SK-N-SH (cell line): ENCODE measurements at regions not wholly inside any gene's neighbourhood (a gene's known extent, or its start where the extent isn't known, plus 50 kb on each side); places are given as distances from the start of the nearest gene placed in this dataset.

ENCODE experiments used
- CTCF ChIA-PET: fragments of 300-600, 350-600 bp; formaldehyde crosslinking; extraction: SDS; loops from one replicate; lab custom pipeline; 2021; lab: Yijun Ruan, JAX
- POLR2A ChIA-PET: fragments of 350-600 bp; sonication (Branson Sonifier 250); formaldehyde crosslinking; extraction: SDS; loops from one replicate; lab custom pipeline; 2020; ENCODE audit warnings: antibody characterized with exemption, inconsistent platforms; lab: Yijun Ruan, JAX
- DNase-seq: peaks from one replicate; pipeline ENCODE4 v3.0.0; 2012
- H2AFZ ChIP-seq: fragments of 200-600 bp; sonication (generic); 2 replicates; pipeline ENCODE4 v1.8.1; 2016; ENCODE audit warnings: antibody characterized with exemption, mild to moderate bottlenecking, low read depth
- H3F3A ChIP-seq: fragments of 200-600 bp; sonication (generic); replicated peaks from 2 replicates; pipeline ENCODE3; 2016; ENCODE audit warnings: antibody characterized with exemption, mild to moderate bottlenecking; ENCODE audit not compliant: insufficient read depth
- H3K27ac ChIP-seq, 2 experiments: fragments of 200-500 bp in 1 of 2; fragments of 200-600 bp in 1 of 2; sonication (Bioruptor generic) in 1 of 2; sonication (generic), shearing (Covaris generic) in 1 of 2; 2 replicates each; pipeline versions ENCODE4 v1.5.1 to v1.6.1; 2014 to 2016; ENCODE audit warnings: low read depth in 2 of 2, inconsistent platforms in 1 of 2, low read length in 1 of 2, mild to moderate bottlenecking in 1 of 2, mixed read lengths in 1 of 2
- H3K27me3 ChIP-seq: fragments of 200-600 bp; sonication (generic), shearing (Covaris generic); 2 replicates; pipeline ENCODE4 v1.6.1; 2016; ENCODE audit warnings: mixed run types; ENCODE audit not compliant: insufficient read depth
- H3K36me3 ChIP-seq, 2 experiments: fragments of 200-500 bp in 1 of 2; fragments of 200-600 bp in 1 of 2; sonication (Bioruptor generic) in 1 of 2; sonication (generic) in 1 of 2; replicated peaks in 1 of 2; 2 replicates each; pipeline versions ENCODE3 to v1.5.1; 2014 to 2016; ENCODE audit warnings: low read length in 1 of 2, mild to moderate bottlenecking in 1 of 2; ENCODE audit not compliant: insufficient read depth in 2 of 2, control insufficient read depth in 1 of 2
- H3K4me1 ChIP-seq, 2 experiments: fragments of 200-500 bp in 1 of 2; fragments of 200-600 bp in 1 of 2; sonication (Bioruptor generic) in 1 of 2; sonication (generic), shearing (Covaris generic) in 1 of 2; 2 replicates each; pipeline versions ENCODE4 v1.5.1 to v1.6.1; 2014 to 2016; ENCODE audit warnings: low read depth in 1 of 2, low read length in 1 of 2, mixed run types in 1 of 2; ENCODE audit not compliant: insufficient read depth in 2 of 2, control insufficient read depth in 1 of 2
- H3K4me2 ChIP-seq: fragments of 200-600 bp; sonication (generic), shearing (Covaris generic); 2 replicates; pipeline ENCODE4 v1.6.1; 2017; ENCODE audit warnings: mixed run types
- H3K4me3 ChIP-seq, 2 experiments: fragments of 200-500 bp in 1 of 2; fragments of 200-600 bp in 1 of 2; sonication (Bioruptor generic) in 1 of 2; sonication (generic), shearing (Covaris generic) in 1 of 2; 2 replicates each; pipeline versions ENCODE4 v1.5.1 to v1.8.1; 2014 to 2016; ENCODE audit warnings: low read depth in 2 of 2, inconsistent platforms in 1 of 2, low read length in 1 of 2, mild to moderate bottlenecking in 1 of 2, mixed read lengths in 1 of 2, moderate library complexity in 1 of 2
- H3K79me2 ChIP-seq: fragments of 200-600 bp; sonication (generic); 2 replicates; pipeline ENCODE4 v1.8.1; 2017; ENCODE audit warnings: mild to moderate bottlenecking; ENCODE audit not compliant: insufficient read depth
- H3K9ac ChIP-seq: fragments of 200-600 bp; sonication (generic); 2 replicates; pipeline ENCODE4 v1.6.1; 2017; ENCODE audit warnings: mixed run types
- H3K9me2 ChIP-seq: fragments of 200-600 bp; sonication (generic); 2 replicates; pipeline ENCODE4 v1.6.1; 2017; ENCODE audit warnings: mixed run types
- H3K9me3 ChIP-seq: fragments of 200-600 bp; sonication (generic); 2 replicates; pipeline ENCODE4 v1.6.1; 2017; ENCODE audit warnings: mixed run types, mild to moderate bottlenecking, moderate library complexity
- H4K20me1 ChIP-seq: fragments of 200-600 bp; sonication (generic); 2 replicates; pipeline ENCODE4 v1.6.1; 2017; ENCODE audit warnings: mild to moderate bottlenecking, mixed run types; ENCODE audit not compliant: insufficient read depth
- CHD2 ChIP-seq: fragments of 150-350 bp; IDR thresholded peaks from 2 replicates; pipeline ENCODE4 v1.6.1; 2018; ENCODE audit warnings: low read length; ENCODE audit not compliant: partially characterized antibody
- CTCF ChIP-seq: fragments of 200-600 bp; sonication (generic); IDR thresholded peaks from 2 replicates; pipeline ENCODE4 v1.6.1; 2017; ENCODE audit warnings: antibody characterized with exemption, mild to moderate bottlenecking, moderate library complexity
- ELF1 ChIP-seq: IDR thresholded peaks from 2 replicates; pipeline ENCODE4 v1.4.0; 2012
- EP300 ChIP-seq, 2 experiments: IDR thresholded peaks; 2 replicates each; pipeline versions ENCODE4 v1.4.0 to v1.6.1; 2012; ENCODE audit warnings: borderline replicate concordance in 1 of 2, low read depth in 1 of 2, low read length in 1 of 2
- EZH2phosphoT487 ChIP-seq: fragments of 200-600 bp; sonication (generic); IDR thresholded peaks from 2 replicates; pipeline ENCODE4 v1.6.1; 2017; ENCODE audit warnings: low read depth, mixed run types, mild to moderate bottlenecking, antibody characterized with exemption, moderate library complexity, borderline replicate concordance
- FOSL2 ChIP-seq: IDR thresholded peaks from 2 replicates; pipeline ENCODE4 v1.4.0; 2012; ENCODE audit warnings: low read depth, mild to moderate bottlenecking, moderate library complexity, borderline replicate concordance
- FOXJ3 ChIP-seq: sonication (generic); formaldehyde crosslinking; IDR thresholded peaks from 2 replicates; pipeline ENCODE4 v1.5.1; 2020; ENCODE audit warnings: mild to moderate bottlenecking, missing genetic modification reagents
- JUND ChIP-seq: IDR thresholded peaks from 2 replicates; pipeline ENCODE4 v1.4.0; 2012
- MAX ChIP-seq: IDR thresholded peaks from 2 replicates; pipeline ENCODE4 v1.4.0; 2012; ENCODE audit warnings: low read depth
- NFIC ChIP-seq: IDR thresholded peaks from 2 replicates; pipeline ENCODE4 v1.4.0; 2012; ENCODE audit warnings: borderline replicate concordance
- RAD21 ChIP-seq: IDR thresholded peaks from 2 replicates; pipeline ENCODE4 v1.6.1; 2012; ENCODE audit warnings: mild to moderate bottlenecking, low read length
- RCOR1 ChIP-seq: fragments of 150-350 bp; IDR thresholded peaks from 2 replicates; pipeline ENCODE4 v1.6.1; 2017; ENCODE audit warnings: antibody characterized with exemption, low read length
- RFX5 ChIP-seq: IDR thresholded peaks from 2 replicates; pipeline ENCODE4 v1.6.1; 2012; ENCODE audit warnings: mild to moderate bottlenecking, improper control_type of control experiment, low read length
- RXRA ChIP-seq: IDR thresholded peaks from 2 replicates; pipeline ENCODE4 v1.4.0; 2012; ENCODE audit warnings: low read depth, mild to moderate bottlenecking, borderline replicate concordance
- SIN3A ChIP-seq: IDR thresholded peaks from 2 replicates; pipeline ENCODE4 v1.6.1; 2012; ENCODE audit warnings: low read depth, mild to moderate bottlenecking, low read length, moderate library complexity, borderline replicate concordance
- SMC3 ChIP-seq: IDR thresholded peaks from 2 replicates; pipeline ENCODE4 v1.6.1; 2012; ENCODE audit warnings: low read depth, low read length, improper control_type of control experiment
- TAF1 ChIP-seq: IDR thresholded peaks from 2 replicates; pipeline ENCODE4 v1.6.1; 2012; ENCODE audit warnings: low read depth, mild to moderate bottlenecking, low read length, moderate library complexity, borderline replicate concordance
- TCF12 ChIP-seq: IDR thresholded peaks from 2 replicates; pipeline ENCODE4 v1.4.0; 2012
- YY1 ChIP-seq: IDR thresholded peaks from 2 replicates; pipeline ENCODE4 v1.4.0; 2012; ENCODE audit warnings: low read depth, mild to moderate bottlenecking
- WGBS: methylation state at CpG from one replicate; pipeline ENCODE4 v1.1.6; 2017; ENCODE audit warnings: low lambda C conversion rate; 5-methylcytosine and 5-hydroxymethylcytosine counted together

DNA sequence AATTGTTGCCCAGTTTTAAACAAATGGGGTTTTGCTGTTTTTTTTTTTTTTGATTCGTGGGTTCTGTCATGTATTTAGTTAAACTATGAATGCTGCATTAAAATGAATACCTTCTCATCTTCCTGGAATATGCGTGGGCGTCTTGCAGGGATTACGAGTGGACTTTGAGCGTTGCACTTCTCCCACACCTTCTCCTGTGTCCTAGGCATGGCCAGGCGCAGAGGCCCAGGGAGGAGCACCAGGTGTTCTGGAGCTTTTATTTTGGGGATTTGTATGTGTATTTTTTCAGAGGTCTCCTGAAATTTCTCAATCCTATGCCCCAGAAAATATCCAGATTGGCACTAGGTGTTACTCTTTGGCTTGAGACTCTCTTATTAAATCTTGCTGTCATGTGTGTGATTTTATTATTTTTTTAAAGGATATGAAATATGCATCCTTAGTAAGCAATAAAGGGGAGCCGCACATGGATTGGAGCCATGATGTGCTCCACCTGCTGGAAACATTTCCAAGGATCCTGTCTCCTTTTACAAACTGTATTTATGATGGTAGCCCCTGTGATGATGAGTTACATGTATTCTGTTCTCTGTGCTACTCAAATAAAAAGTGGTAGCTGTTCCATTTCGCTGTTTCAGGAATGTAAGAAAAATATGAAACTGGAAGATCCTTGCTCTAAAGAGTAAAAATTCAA is 482.2 kb upstream of the KLF6 start:
- H3K4me2 ChIP-seq: no peak overlapping the region
- H3K27ac ChIP-seq: no peak overlapping the region
- DNase-seq: no peak

DNA sequence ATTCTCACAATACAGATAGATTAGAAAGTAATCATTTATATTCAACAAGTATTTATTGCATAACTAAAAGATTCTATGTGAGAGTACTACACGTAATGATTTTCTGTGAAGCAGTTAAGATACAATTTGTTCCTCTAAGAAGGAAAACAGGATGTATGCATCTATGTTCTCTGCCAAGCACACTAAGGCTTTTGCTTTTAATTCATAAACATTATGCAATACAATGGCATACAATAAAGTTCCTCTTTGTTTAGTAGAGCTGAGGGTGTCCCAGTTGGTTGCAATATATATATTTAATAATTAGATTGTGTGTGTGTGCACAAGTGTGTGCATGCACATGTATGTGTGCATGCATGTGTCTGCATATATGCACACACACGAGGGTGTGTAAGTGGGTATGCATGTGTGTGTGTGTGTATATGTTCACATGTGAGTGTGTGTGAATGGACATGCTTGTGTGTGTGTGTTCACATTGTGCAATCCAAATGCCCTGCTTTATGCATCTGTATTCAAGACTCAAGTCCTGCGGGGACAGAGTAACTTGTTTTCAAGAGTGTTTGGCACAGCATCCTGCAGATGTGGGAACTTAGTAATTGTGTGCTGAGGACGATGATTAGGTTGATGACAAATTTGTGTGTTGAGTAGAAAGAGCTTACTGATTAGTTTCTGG is 481.5 kb upstream of the KLF6 start:
- Histone ChIP-seq H3K27me3 (no peaks in the 10 kb centered on the region), H3K4me3 (no peak overlapping the region), H3K9ac (no peak overlapping the region), H3K27ac (no peak overlapping the region), H3K79me2 (no peaks in the 10 kb centered on the region), H2AFZ (no peak overlapping the region), H3K9me2 (no peaks in the 10 kb centered on the region), H4K20me1 (no peaks in the 10 kb centered on the region), H3K4me2 (no peak overlapping the region), H3K9me3 (no peaks in the 10 kb centered on the region), H3F3A (no peaks in the 10 kb centered on the region), H3K4me1 (peaks cover 9 to 10% of the 10 kb centered on the region in 2 experiments; a peak in 3 of 4 replicates), H3K36me3 (no peaks in the 10 kb centered on the region)
- CTCF ChIA-PET: interaction anchor here (0.6 to 2.0 kb wide), 5 partner anchors 10 to 1073 kb away, joined by 3 to 7 read pairs (median 3); no protein-coding TSS in a partner anchor
- POLR2A ChIA-PET: no interaction called here
- 86% methylated on average over 4 of the region's 4 CpGs for whole genome bisulfite sequencing
- DNase-seq: no peak
- TF ChIP-seq NFIC (no peak), YY1 (no peak), RFX5 (no peak), MAX (no peak), SIN3A (no peak), RCOR1 (no peak), TCF12 (no peak), CTCF (no peak), CHD2 (no peak), EP300 (IDR thresholded peaks at IDR 0.05; ENCODE audit: borderline replicate concordance in 1 of 2, low read depth in 1 of 2, low read length in 1 of 2) (no peak), FOXJ3 (CRISPR knock-in tag) (no peak), RAD21 (no peak), JUND (no peak), FOSL2 (no peak), EZH2phosphoT487 (no peak), TAF1 (no peak), ELF1 (no peak), RXRA (no peak)

More for the DNA sequence above, 482.2 kb upstream of the KLF6 start:
- Histone ChIP-seq H3K4me1 (peaks cover 9 to 10% of the 10 kb centered on the region in 2 experiments; a peak in 3 of 4 replicates), H3K9ac (no peak overlapping the region), H3K9me3 (no peaks in the 10 kb centered on the region), H4K20me1 (no peaks in the 10 kb centered on the region), H3K4me3 (no peak overlapping the region), H3F3A (no peaks in the 10 kb centered on the region), H3K36me3 (no peaks in the 10 kb centered on the region), H3K79me2 (no peaks in the 10 kb centered on the region), H3K9me2 (no peaks in the 10 kb centered on the region), H3K27me3 (no peaks in the 10 kb centered on the region), H2AFZ (no peak overlapping the region)
- 83% methylated on average over 8 of the region's 8 CpGs for WGBS
- POLR2A ChIA-PET: no interaction called here
- CTCF ChIA-PET: interaction anchor here (0.6 to 2.0 kb wide), 8 partner anchors 11 to 1074 kb away, joined by 3 to 7 read pairs (median 3); no protein-coding TSS in a partner anchor
- peak; percentile 51 for TF ChIP-seq RAD21
- TF ChIP-seq RCOR1: no peak
- TF ChIP-seq YY1: no peak
- TF ChIP-seq CTCF: peak; percentile 48
- TF ChIP-seq SMC3: peak; percentile 39
